ENCODE measurements at regions not wholly inside any gene's neighbourhood (a gene's known extent, or its start where the extent isn't known, plus 50 kb on each side); places are given as distances from the start of the nearest gene placed in this dataset.

DNA sequence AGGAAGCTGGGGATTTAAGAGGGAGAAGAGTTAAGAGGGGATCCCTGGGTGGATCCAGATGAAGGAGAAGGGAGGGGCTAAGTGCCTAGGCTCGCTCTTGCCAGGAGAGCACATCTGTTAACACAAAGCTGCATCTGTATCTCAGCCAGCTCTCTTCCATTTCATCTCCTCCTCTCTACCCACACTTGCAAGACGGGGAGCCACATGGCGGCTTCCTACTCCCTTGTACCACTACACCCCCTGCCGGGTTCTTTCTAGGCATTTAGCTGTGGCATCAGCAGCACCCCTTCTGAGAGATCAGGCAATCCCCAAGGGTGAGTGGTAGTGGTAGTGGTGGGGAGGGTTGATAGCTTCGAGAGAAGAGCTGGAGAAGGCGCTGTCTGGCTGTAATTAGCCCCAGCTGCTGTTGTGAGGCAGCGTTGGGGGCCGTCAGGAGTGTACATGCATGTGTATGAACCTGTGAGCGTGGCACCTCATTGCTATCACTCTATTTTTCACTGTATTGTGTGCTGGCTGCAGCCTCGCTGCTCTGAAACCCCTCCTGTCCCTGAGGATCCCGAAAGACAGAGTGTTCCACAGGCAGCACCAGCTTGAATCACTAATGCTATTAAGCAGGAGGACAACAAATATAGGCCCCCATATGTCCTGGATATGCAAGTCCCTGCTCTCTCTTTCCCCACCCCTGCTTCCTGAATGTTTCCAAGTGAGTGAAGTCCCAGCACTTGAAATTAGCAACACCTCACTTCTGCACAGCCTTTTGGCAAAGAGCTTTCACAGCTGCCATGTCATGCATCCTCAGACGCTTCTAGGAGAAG lies 73.7 kb downstream of the RTL9 start:
- TF ChIP-seq, protein P1, sequence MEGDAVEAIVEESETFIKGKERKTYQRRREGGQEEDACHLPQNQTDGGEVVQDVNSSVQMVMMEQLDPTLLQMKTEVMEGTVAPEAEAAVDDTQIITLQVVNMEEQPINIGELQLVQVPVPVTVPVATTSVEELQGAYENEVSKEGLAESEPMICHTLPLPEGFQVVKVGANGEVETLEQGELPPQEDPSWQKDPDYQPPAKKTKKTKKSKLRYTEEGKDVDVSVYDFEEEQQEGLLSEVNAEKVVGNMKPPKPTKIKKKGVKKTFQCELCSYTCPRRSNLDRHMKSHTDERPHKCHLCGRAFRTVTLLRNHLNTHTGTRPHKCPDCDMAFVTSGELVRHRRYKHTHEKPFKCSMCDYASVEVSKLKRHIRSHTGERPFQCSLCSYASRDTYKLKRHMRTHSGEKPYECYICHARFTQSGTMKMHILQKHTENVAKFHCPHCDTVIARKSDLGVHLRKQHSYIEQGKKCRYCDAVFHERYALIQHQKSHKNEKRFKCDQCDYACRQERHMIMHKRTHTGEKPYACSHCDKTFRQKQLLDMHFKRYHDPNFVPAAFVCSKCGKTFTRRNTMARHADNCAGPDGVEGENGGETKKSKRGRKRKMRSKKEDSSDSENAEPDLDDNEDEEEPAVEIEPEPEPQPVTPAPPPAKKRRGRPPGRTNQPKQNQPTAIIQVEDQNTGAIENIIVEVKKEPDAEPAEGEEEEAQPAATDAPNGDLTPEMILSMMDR (IDR thresholded peaks at IDR 0.05): no peak
- TF ChIP-seq POLR2A (IDR thresholded peaks at IDR 0.05): no peak
- TF ChIP-seq EP300 (IDR thresholded peaks at IDR 0.05; ENCODE audit: low read depth): no peak
- TF ChIP-seq POLR2AphosphoS5 (IDR thresholded peaks at IDR 0.05): no peak

Data from transverse colon (tissue), 4 donors.